ENCODE measurements at regions not wholly inside any gene's neighbourhood (a gene's known extent, or its start where the extent isn't known, plus 50 kb on each side); places are given as distances from the start of the nearest gene placed in this dataset.

DNA sequence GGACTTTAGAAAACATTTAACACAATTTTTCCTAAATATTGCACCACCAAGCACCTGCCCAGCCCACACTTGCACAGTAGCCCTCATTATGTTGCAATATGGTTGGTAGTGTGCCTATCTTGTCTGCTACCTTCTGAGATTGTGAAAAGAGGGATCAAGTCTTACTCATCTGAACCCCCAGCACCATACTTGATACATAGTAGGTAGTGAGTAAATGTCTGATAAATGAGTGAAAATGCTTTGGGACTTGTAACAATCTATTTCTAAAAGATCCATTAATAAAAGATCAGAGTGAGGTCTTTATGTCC is 118.4 kb upstream of the MED14 start:
- no peak for TF ChIP-seq MYC (IDR thresholded peaks at IDR 0.05; ENCODE audit: low read depth, low read length)
- TF ChIP-seq POLR2A (IDR thresholded peaks at IDR 0.05; ENCODE audit: extremely low read depth, insufficient read length): no peak

Data from NB4 (cell line).